ENCODE measurements at regions not wholly inside any gene's neighbourhood (a gene's known extent, or its start where the extent isn't known, plus 50 kb on each side); places are given as distances from the start of the nearest gene placed in this dataset.

DNA sequence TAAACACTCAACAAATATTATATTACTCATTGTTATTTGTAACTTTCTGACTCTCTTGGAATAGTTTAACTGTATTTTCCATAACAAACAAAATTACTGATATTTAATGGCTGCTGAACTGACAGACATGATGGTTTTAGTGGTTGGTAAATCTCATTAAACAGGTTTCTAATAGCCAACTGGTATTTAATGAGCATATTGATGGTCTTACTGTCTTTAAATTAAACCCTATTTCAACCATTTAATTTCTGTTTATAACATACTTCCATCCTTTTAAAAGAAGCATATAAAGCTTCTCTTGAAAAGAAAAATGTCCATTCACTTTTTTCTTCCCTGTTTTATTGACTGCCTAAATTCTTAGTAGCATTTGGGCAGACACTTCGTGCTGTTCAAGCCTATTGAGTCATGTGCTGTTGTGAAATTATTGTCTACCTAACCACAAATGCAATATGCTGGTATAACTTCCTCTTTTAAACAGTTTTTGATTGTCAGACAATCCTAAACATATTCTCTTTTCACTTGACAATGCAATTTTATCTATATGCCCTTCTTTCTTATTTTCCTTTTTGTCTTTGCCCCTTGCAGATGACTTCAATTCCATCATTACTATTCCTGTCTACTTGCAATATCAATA is 163.9 kb upstream of the SLC7A11 start:
- TF ChIP-seq SPI1 (IDR thresholded peaks at IDR 0.05; ENCODE audit: low read depth, low read length), result no peak
- no peak for TF ChIP-seq POU2F2 (IDR thresholded peaks at IDR 0.05; ENCODE audit: low read depth, low read length)
- TF ChIP-seq PAX5 (IDR thresholded peaks at IDR 0.05; ENCODE audit: insufficient read depth, low read length, severe bottlenecking), result no peak
- TF ChIP-seq TAF1 (IDR thresholded peaks at IDR 0.05; ENCODE audit: low read depth, low read length), result no peak
- no peak for TF ChIP-seq POLR2AphosphoS5 (IDR thresholded peaks at IDR 0.05; ENCODE audit: low read depth, low read length)
- no peak for TF ChIP-seq POLR2A (IDR thresholded peaks at IDR 0.05; ENCODE audit: low read depth, low read length)
- FAIRE-seq, result peak; percentile 93
- no peak for DNase-seq (ENCODE audit: insufficient read length, low spot score)

DNA sequence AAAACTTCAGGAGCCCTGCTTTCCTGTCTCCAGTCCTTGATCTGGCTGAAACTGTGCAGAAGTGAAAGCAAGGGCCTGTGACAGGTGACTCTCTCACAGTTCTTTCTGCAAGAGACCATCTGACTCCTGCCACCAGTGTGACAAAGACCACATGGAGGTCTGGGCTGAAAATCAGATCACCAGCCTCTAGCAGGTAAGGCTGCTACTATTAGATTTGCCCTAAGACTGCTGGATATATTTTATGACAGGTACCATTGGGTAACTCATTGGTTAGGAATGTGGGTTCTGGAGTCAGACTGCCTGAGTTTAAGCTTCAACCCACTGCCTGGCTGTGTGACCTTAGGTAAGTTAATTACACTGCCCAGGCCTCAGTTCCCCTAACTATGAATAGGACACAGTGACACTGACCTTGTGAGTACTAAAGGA is 163.3 kb upstream of the SLC7A11 start:
- FAIRE-seq (peak; percentile 75), DNase-seq (ENCODE audit: insufficient read length, low spot score) (no peak)
- no peak for TF ChIP-seq POLR2AphosphoS5 (IDR thresholded peaks at IDR 0.05; ENCODE audit: low read depth, low read length)
- TF ChIP-seq SPI1 (IDR thresholded peaks at IDR 0.05; ENCODE audit: low read depth, low read length), result peak; percentile 75

DNA sequence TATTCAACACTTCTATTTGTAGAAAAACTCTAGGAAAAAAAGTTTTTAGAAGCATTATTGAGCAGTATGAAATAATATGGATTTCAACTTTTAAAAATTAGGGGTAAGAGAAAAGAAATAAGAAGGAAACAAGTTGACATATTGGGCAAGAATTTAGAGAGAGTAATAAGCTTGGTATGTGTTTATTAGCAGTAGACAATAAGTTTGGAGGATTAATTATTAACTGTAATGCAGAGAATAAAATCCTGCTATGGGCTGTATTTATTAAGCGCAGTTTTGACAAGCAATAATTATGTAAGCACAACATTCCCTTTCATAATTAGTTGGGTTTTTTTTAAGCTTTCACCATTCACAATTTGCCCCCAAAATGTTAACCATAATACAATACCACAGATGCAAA is 162.7 kb upstream of the SLC7A11 start:
- no peak for TF ChIP-seq TAF1 (IDR thresholded peaks at IDR 0.05; ENCODE audit: low read depth, low read length)
- TF ChIP-seq POLR2AphosphoS5 (IDR thresholded peaks at IDR 0.05; ENCODE audit: low read depth, low read length), result no peak
- FAIRE-seq (no peak), DNase-seq (ENCODE audit: insufficient read length, low spot score) (no peak)

DNA sequence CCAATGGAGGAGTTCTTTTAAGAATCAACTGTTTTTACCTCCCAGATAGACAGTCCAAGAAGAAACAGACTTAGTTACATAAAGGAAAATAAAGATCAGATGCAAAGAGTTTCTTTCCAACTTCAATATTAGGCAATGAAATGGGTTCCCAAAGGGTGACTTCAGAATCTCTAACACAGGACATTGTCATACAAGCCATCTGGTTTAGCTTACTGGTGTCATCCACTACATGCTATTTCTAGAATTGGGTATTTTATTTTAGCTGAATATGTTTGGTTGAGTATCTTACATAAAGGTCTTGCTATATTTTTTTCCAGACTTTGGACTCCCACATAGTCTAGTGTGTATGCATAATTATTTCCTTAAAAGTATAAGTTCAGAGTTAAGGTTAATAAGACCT is 162.1 kb upstream of the SLC7A11 start:
- FAIRE-seq (no peak), DNase-seq (ENCODE audit: insufficient read length, low spot score) (no peak)
- TF ChIP-seq TAF1 (IDR thresholded peaks at IDR 0.05; ENCODE audit: low read depth, low read length) (no peak), POLR2A (IDR thresholded peaks at IDR 0.05; ENCODE audit: low read depth, low read length) (no peak), POLR2AphosphoS5 (IDR thresholded peaks at IDR 0.05; ENCODE audit: low read depth, low read length) (no peak), PAX5 (IDR thresholded peaks at IDR 0.05; ENCODE audit: insufficient read depth, low read length, severe bottlenecking) (no peak), POU2F2 (IDR thresholded peaks at IDR 0.05; ENCODE audit: low read depth, low read length) (no peak), SPI1 (IDR thresholded peaks at IDR 0.05; ENCODE audit: low read depth, low read length) (no peak)

DNA sequence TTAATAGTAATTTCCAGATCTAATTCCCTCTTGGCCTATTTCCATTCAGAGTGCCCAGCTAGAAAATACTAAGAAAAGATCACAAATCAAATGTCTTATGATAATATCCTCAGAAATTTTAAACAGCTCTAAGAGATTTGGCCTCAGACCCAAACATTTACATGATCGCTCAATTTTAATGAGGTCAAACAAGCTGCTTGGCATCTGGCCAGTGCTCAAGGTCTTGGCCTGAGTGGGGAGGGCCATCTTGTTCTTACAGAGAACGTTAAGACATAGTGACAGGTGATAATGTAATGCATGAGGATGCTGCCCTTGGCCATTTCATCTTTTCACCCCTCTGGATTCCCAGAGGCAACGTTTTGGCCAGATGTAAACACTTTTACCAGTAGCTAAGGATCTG is 159.2 kb upstream of the SLC7A11 start:
- FAIRE-seq (peak; percentile 9), DNase-seq (ENCODE audit: insufficient read length, low spot score) (no peak)
- TF ChIP-seq POLR2A (IDR thresholded peaks at IDR 0.05; ENCODE audit: low read depth, low read length) (no peak), POU2F2 (IDR thresholded peaks at IDR 0.05; ENCODE audit: low read depth, low read length) (no peak)

DNA sequence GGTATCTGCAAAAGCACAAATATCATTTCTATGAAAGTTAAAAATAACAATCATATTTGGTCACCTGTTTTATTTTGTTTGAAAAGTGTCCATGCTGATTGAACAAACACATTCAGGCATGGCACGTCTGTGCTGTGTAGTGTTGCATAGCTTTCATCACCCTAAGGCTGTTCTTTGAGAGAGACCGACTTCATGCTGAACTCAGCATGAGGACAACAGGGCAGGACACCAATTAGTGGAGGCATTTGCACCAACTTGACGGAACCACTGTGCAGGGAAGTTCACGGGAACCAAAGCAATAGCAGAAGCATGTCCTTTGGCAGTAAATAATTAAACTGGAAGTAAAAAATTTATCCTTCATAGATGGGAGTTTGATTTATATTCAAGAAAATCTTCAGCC is 158.4 kb upstream of the SLC7A11 start:
- no peak for DNase-seq (ENCODE audit: insufficient read length, low spot score)
- TF ChIP-seq POU2F2 (IDR thresholded peaks at IDR 0.05; ENCODE audit: low read depth, low read length) (no peak), SPI1 (IDR thresholded peaks at IDR 0.05; ENCODE audit: low read depth, low read length) (no peak), PAX5 (IDR thresholded peaks at IDR 0.05; ENCODE audit: insufficient read depth, low read length, severe bottlenecking) (no peak), POLR2AphosphoS5 (IDR thresholded peaks at IDR 0.05; ENCODE audit: low read depth, low read length) (no peak), TAF1 (IDR thresholded peaks at IDR 0.05; ENCODE audit: low read depth, low read length) (no peak), POLR2A (IDR thresholded peaks at IDR 0.05; ENCODE audit: low read depth, low read length) (no peak)
- no peak for FAIRE-seq

DNA sequence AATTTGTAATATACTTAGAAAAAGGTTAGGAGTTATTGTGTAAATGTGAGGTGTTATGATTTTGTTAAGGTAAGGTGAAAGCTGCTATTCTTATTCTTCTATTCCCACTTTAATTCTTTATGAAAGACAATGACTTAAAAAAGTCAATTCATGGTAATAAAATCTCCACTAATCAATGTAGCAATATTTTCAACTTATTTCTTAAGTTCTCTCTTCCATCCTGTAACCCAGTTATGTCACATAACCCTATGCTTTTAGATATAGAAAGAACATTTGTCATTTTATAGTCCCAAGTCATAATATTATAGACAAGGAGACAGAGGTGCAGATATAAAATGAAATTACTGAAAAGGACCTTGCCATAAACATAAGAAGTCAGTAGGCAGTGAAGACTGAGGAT is 157.9 kb upstream of the SLC7A11 start:
- FAIRE-seq (no peak), DNase-seq (ENCODE audit: insufficient read length, low spot score) (no peak)
- no peak for TF ChIP-seq SPI1 (IDR thresholded peaks at IDR 0.05; ENCODE audit: low read depth, low read length)
- no peak for TF ChIP-seq POLR2AphosphoS5 (IDR thresholded peaks at IDR 0.05; ENCODE audit: low read depth, low read length)
- TF ChIP-seq POLR2A (IDR thresholded peaks at IDR 0.05; ENCODE audit: low read depth, low read length), result no peak
- TF ChIP-seq POU2F2 (IDR thresholded peaks at IDR 0.05; ENCODE audit: low read depth, low read length), result no peak
- no peak for TF ChIP-seq TAF1 (IDR thresholded peaks at IDR 0.05; ENCODE audit: low read depth, low read length)
- TF ChIP-seq PAX5 (IDR thresholded peaks at IDR 0.05; ENCODE audit: insufficient read depth, low read length, severe bottlenecking), result no peak

DNA sequence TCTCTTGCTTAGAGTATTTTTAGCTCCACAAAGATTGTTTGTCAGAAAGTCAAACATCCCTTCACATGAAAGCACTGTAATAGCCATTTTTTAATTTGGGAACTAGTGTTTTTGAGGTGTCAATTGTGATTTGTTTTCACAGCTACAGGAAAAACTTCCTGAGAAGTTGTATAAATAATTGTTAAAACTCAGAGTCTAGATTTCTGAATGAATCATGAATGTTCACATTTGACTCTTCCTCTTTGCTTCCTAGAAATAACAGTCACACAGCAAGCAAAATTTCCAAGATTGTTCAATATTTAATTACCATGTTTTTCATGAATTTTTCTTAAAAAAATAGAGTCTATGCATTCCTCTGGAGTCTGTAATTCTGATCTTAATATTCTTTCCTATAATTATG is 156.9 kb upstream of the SLC7A11 start:
- FAIRE-seq (peak; percentile 26), DNase-seq (ENCODE audit: insufficient read length, low spot score) (no peak)
- TF ChIP-seq POU2F2 (IDR thresholded peaks at IDR 0.05; ENCODE audit: low read depth, low read length) (no peak), PAX5 (IDR thresholded peaks at IDR 0.05; ENCODE audit: insufficient read depth, low read length, severe bottlenecking) (no peak), TAF1 (IDR thresholded peaks at IDR 0.05; ENCODE audit: low read depth, low read length) (no peak), SPI1 (IDR thresholded peaks at IDR 0.05; ENCODE audit: low read depth, low read length) (no peak), POLR2A (IDR thresholded peaks at IDR 0.05; ENCODE audit: low read depth, low read length) (no peak), POLR2AphosphoS5 (IDR thresholded peaks at IDR 0.05; ENCODE audit: low read depth, low read length) (no peak)

DNA sequence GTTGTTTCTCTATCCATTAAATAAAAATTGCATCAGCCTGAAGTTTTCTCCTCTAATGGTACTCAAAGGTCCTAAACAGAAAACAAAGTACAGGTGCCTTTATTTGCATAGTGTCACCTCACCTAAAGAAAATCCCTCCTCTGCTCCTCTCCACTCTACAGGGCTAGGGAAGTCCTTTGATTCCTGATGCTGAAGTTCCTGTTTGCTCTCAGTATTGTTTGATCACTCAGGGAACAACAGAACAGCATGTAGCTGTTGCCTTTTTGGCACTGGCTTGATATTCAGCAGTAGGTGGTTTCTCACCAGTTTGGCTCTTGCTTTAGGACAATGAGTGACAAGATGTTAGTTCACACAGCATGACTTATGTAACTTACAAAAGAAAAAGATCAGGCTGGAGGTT is 156.2 kb upstream of the SLC7A11 start:
- DNase-seq (ENCODE audit: insufficient read length, low spot score) (no peak), FAIRE-seq (no peak)
- no peak for TF ChIP-seq POLR2AphosphoS5 (IDR thresholded peaks at IDR 0.05; ENCODE audit: low read depth, low read length)
- no peak for TF ChIP-seq POLR2A (IDR thresholded peaks at IDR 0.05; ENCODE audit: low read depth, low read length)
- TF ChIP-seq TAF1 (IDR thresholded peaks at IDR 0.05; ENCODE audit: low read depth, low read length), result no peak
- TF ChIP-seq POU2F2 (IDR thresholded peaks at IDR 0.05; ENCODE audit: low read depth, low read length), result no peak
- TF ChIP-seq PAX5 (IDR thresholded peaks at IDR 0.05; ENCODE audit: insufficient read depth, low read length, severe bottlenecking), result no peak
- TF ChIP-seq SPI1 (IDR thresholded peaks at IDR 0.05; ENCODE audit: low read depth, low read length), result no peak

DNA sequence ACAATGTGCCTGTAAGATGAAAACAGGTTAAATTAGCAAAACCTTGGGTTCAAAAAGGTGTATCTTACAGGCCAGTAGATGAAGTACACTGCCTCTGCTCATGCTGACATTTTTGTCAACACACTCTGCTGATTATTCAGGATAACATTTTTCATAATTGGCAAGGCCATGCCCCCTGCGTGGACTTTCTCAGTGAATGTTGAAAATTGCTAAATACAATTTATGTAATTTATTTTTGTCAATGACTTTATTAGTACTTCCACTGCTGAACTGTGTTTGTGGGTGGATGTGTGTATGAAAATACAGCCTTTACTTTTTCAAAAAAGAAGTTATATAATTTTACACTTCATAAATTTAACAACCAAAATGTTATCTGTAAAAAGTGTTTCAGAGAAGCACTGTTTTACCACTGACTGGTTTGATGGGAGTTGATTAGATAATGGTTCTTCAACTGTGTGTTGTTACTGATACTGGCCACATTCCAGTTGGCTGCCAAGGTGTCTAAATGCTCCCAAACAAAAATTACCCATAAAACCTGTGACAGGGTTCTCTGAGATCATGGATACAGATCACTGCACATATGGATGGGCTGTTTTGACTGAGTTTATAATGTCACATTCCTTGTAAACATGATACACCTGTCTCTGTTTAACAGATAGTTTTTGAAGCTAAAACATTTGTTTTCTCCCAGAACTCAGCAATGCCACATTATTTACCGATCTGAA is 151.9 kb upstream of the SLC7A11 start:
- FAIRE-seq, result no peak
- DNase-seq (ENCODE audit: insufficient read length, low spot score), result no peak
- no peak for TF ChIP-seq POLR2A (IDR thresholded peaks at IDR 0.05; ENCODE audit: low read depth, low read length)
- TF ChIP-seq POU2F2 (IDR thresholded peaks at IDR 0.05; ENCODE audit: low read depth, low read length), result no peak
- no peak for TF ChIP-seq POLR2AphosphoS5 (IDR thresholded peaks at IDR 0.05; ENCODE audit: low read depth, low read length)
- TF ChIP-seq TAF1 (IDR thresholded peaks at IDR 0.05; ENCODE audit: low read depth, low read length), result no peak

All from GM12891 (cell line).